ENCODE measurements at regions not wholly inside any gene's neighbourhood (a gene's known extent, or its start where the extent isn't known, plus 50 kb on each side); places are given as distances from the start of the nearest gene placed in this dataset.

GRCh38 chr21:31395268-31395667 lies 51.2 kb upstream of the TIAM1 start (continued):
- no peak for TF ChIP-seq CSRNP3 (CRISPR knock-in tag; IDR thresholded peaks at IDR 0.05)
- TF ChIP-seq, protein P1, sequence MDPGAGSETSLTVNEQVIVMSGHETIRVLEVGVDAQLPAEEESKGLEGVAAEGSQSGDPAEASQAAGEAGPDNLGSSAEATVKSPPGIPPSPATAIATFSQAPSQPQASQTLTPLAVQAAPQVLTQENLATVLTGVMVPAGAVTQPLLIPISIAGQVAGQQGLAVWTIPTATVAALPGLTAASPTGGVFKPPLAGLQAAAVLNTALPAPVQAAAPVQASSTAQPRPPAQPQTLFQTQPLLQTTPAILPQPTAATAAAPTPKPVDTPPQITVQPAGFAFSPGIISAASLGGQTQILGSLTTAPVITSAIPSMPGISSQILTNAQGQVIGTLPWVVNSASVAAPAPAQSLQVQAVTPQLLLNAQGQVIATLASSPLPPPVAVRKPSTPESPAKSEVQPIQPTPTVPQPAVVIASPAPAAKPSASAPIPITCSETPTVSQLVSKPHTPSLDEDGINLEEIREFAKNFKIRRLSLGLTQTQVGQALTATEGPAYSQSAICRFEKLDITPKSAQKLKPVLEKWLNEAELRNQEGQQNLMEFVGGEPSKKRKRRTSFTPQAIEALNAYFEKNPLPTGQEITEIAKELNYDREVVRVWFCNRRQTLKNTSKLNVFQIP (CRISPR knock-in tag; IDR thresholded peaks at IDR 0.05; ENCODE audit: borderline replicate concordance, low read depth) = no peak
- no peak for TF ChIP-seq CSDC2 (CRISPR knock-in tag; IDR thresholded peaks at IDR 0.05)

GRCh38 chr21:31394309-31394708 lies 50.2 kb upstream of the TIAM1 start:
- no peak for ATAC-seq
- no peak for TF ChIP-seq SNAI2 (CRISPR knock-in tag; IDR thresholded peaks at IDR 0.05)
- no peak for TF ChIP-seq ZFP3 (CRISPR knock-in tag; IDR thresholded peaks at IDR 0.05)
- no peak for TF ChIP-seq PATZ1 (CRISPR knock-in tag; IDR thresholded peaks at IDR 0.05; ENCODE audit: borderline replicate concordance)
- no peak for TF ChIP-seq BACH2 (CRISPR knock-in tag; IDR thresholded peaks at IDR 0.05; ENCODE audit: borderline replicate concordance)
- no peak for TF ChIP-seq CSRNP3 (CRISPR knock-in tag; IDR thresholded peaks at IDR 0.05)
- no peak for TF ChIP-seq RARB (CRISPR knock-in tag; IDR thresholded peaks at IDR 0.05)
- TF ChIP-seq TOX (CRISPR knock-in tag; IDR thresholded peaks at IDR 0.05; ENCODE audit: borderline replicate concordance) = no peak
- no peak for TF ChIP-seq CSDC2 (CRISPR knock-in tag; IDR thresholded peaks at IDR 0.05)
- no peak for TF ChIP-seq ESRRG (CRISPR knock-in tag; IDR thresholded peaks at IDR 0.05)
- TF ChIP-seq ZNF70 (CRISPR knock-in tag; IDR thresholded peaks at IDR 0.05) = no peak

Data from SK-N-SH treated with all-trans-retinoic acid at 6 μM for 48 hours (cell line).